HCT116 (cell line): ENCODE measurements at regions not wholly inside any gene's neighbourhood (a gene's known extent, or its start where the extent isn't known, plus 50 kb on each side); places are given as distances from the start of the nearest gene placed in this dataset.

ENCODE experiments used
- ATAC-seq: fragments of 200-7000 bp; cut with Tn5 transposase; 2 replicates; pipeline ENCODE4 v1.9.1; 2020; ENCODE audit warnings: mild to moderate bottlenecking, moderate library complexity
- BruUV-seq: library from RNA; stranded (reverse); fragments of 400-500 nt; replicated peaks from 2 replicates; lab custom pipeline; 2021; lab: Mats Ljungman, UMichigan
- CTCF ChIA-PET: fragments of 300-600 bp; sonication (Branson Sonifier 250); formaldehyde crosslinking; loops from one replicate; lab custom pipeline; 2021; ENCODE audit warnings: antibody characterized with exemption; lab: Charles Lee
- POLR2A ChIA-PET: fragments of 300-600, 350-600 bp; sonication (Branson Sonifier 250); formaldehyde crosslinking; loops from one replicate; lab custom pipeline; 2021; ENCODE audit warnings: antibody characterized with exemption; lab: Charles Lee
- RAD21 ChIA-PET, 2 experiments: fragments of 300-600 bp; sonication (Branson Sonifier 250); formaldehyde crosslinking; loops; one replicate each; lab custom pipeline; 2023; ENCODE audit warnings: low total read pairs in 2 of 2; ENCODE audit not compliant: uncharacterized antibody in 2 of 2, unreplicated experiment in 2 of 2, low non-redundant PET in 1 of 2; lab: Charles Lee
- DNase-seq: peaks from one replicate; pipeline ENCODE4 v3.0.0-alpha.2; 2010; ENCODE audit warnings: low read depth, low spot score
- H2AFZ ChIP-seq: fragments of 200-600 bp; shearing (Covaris generic), sonication (generic); 2 replicates; pipeline ENCODE4 v1.6.1; 2017; ENCODE audit warnings: low read depth, mixed run types, mixed read lengths, antibody characterized with exemption, low read length; ENCODE audit not compliant: poor library complexity, severe bottlenecking
- H3K27ac ChIP-seq: 2 replicates; pipeline ENCODE4 v1.5.1; 2012; ENCODE audit warnings: low read depth, low read length
- H3K27me3 ChIP-seq: fragments of 200-600 bp; sonication (generic); 2 replicates; pipeline ENCODE4 v1.6.1; 2016; ENCODE audit warnings: mixed run types, low read length, mixed read lengths; ENCODE audit not compliant: insufficient read depth
- H3K36me3 ChIP-seq, 2 experiments: fragments of 200-500 bp in 1 of 2; fragments of 200-600 bp in 1 of 2; sonication (Bioruptor generic) in 1 of 2; sonication (generic) in 1 of 2; 2 replicates each; pipeline versions ENCODE4 v1.5.1 to v1.6.1; 2014 to 2016; ENCODE audit warnings: low read length in 2 of 2, inconsistent platforms in 1 of 2, mixed read lengths in 1 of 2, mixed run types in 1 of 2; ENCODE audit not compliant: insufficient read depth in 2 of 2, control insufficient read depth in 1 of 2
- H3K4me1 ChIP-seq, 2 experiments: fragments of 200-600 bp in 1 of 2; sonication (generic) in 1 of 2; 2 replicates each; pipeline versions ENCODE4 v1.5.1 to v1.6.1; 2012 to 2017; ENCODE audit warnings: low read length in 2 of 2, inconsistent platforms in 1 of 2, mild to moderate bottlenecking in 1 of 2, mixed read lengths in 1 of 2, mixed run types in 1 of 2, moderate library complexity in 1 of 2; ENCODE audit not compliant: insufficient read depth in 2 of 2, control insufficient read depth in 1 of 2
- H3K4me2 ChIP-seq: fragments of 200-600 bp; sonication (generic); 2 replicates; pipeline ENCODE4 v1.6.1; 2017; ENCODE audit warnings: mixed run types, low read length, mixed read lengths
- H3K4me3 ChIP-seq, 2 experiments: fragments of 200-600 bp in 1 of 2; sonication (generic) in 1 of 2; replicated peaks in 1 of 2; 2 replicates each; pipeline ENCODE4 v1.5.1; 2011 to 2016; ENCODE audit warnings: low read length in 2 of 2, control low read depth in 1 of 2, low read depth in 1 of 2, mild to moderate bottlenecking in 1 of 2, mixed read lengths in 1 of 2, mixed run types in 1 of 2
- H3K79me2 ChIP-seq: fragments of 200-600 bp; sonication (generic); 2 replicates; pipeline ENCODE4 v1.6.1; 2017; ENCODE audit warnings: mild to moderate bottlenecking, mixed run types, low read length, moderate library complexity, mixed read lengths; ENCODE audit not compliant: insufficient read depth
- H3K9ac ChIP-seq: fragments of 200-600 bp; sonication (generic); 2 replicates; pipeline ENCODE4 v1.6.1; 2016; ENCODE audit warnings: low read length, mixed read lengths
- H3K9me2 ChIP-seq: fragments of 200-600 bp; sonication (generic), shearing (Covaris generic); 2 replicates; pipeline ENCODE4 v1.6.1; 2017; ENCODE audit warnings: mixed run types, mild to moderate bottlenecking, moderate library complexity; ENCODE audit not compliant: insufficient read depth
- H3K9me3 ChIP-seq, 2 experiments: fragments of 200-500 bp in 1 of 2; fragments of 200-600 bp in 1 of 2; sonication (Bioruptor generic) in 1 of 2; sonication (generic) in 1 of 2; 2 replicates each; pipeline ENCODE4 v1.6.1; 2014 to 2017; ENCODE audit warnings: low read length in 2 of 2, mixed read lengths in 2 of 2, inconsistent platforms in 1 of 2, low read depth in 1 of 2, mild to moderate bottlenecking in 1 of 2, mixed run types in 1 of 2, moderate library complexity in 1 of 2; ENCODE audit not compliant: control insufficient read depth in 1 of 2, insufficient read depth in 1 of 2
- H4K20me1 ChIP-seq: fragments of 200-600 bp; sonication (generic), shearing (Covaris generic); 2 replicates; pipeline ENCODE4 v1.6.1; 2017; ENCODE audit warnings: mixed run types, mild to moderate bottlenecking, moderate library complexity; ENCODE audit not compliant: insufficient read depth
- CEBPB ChIP-seq: IDR thresholded peaks from 2 replicates; pipeline ENCODE4 v1.6.1; 2012; ENCODE audit warnings: low read depth
- MAX ChIP-seq: IDR thresholded peaks from 2 replicates; pipeline ENCODE4 v1.6.1; 2012
- intact Hi-C: fragments of 100-400 bp; cut with micrococcal nuclease; formaldehyde crosslinking; loops from 2 replicates; pipeline ENCODE4 v1.10.0; 2022
- TF ChIP-seq, protein P1 (sequence below): IDR thresholded peaks from 2 replicates; pipeline ENCODE4 v1.6.1; 2012; ENCODE audit warnings: low read depth

DNA sequence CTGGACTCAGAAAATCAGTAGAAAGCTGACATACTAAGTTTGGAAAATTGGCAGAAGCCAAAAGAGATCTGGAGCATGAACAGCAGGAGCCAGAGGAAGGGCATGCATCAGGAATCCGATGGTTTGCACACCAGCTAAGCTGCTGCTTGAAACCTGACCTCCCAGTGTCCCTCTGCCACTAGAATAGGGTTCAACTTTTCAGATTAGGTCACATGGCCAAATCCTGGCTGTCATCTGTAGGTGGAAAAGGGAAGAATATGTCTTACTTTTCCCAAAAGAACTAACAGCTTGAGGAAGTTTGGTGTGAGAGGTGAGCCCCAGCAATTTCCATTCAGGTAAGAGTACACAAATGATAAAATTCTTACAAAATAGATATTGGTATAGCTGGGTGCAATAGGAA, 732.6 kb downstream of the RERGL start:
- POLR2A ChIA-PET, result no interaction called here

More for the DNA sequence above, 732.6 kb downstream of the RERGL start:
- H3K9me3 ChIP-seq, result no peaks in the 10 kb centered on the region
- no peaks in the 10 kb centered on the region for H3K4me1 ChIP-seq
- no peaks in the 10 kb centered on the region; the same call in 1 of the 2 replicates for H4K20me1 ChIP-seq
- H3K4me3 ChIP-seq, result no peak overlapping the region
- no peak overlapping the region for H3K27ac ChIP-seq
- H2AFZ ChIP-seq, result no peak overlapping the region
- H3K36me3 ChIP-seq, result no peaks in the 10 kb centered on the region
- no peaks in the 10 kb centered on the region for H3K27me3 ChIP-seq
- BruUV-seq, result no TSS peak
- no peaks in the 10 kb centered on the region for H3K9me2 ChIP-seq
- ATAC-seq (no peak), DNase-seq (no peak)
- ChIA-PET RAD21 (interaction anchor here in 1 of 2 experiments (0.6 kb wide), 1 partner anchor 516 kb away, joined by 6 read pairs; no protein-coding TSS in a partner anchor), CTCF (no interaction called here)
- TF ChIP-seq, protein P1, sequence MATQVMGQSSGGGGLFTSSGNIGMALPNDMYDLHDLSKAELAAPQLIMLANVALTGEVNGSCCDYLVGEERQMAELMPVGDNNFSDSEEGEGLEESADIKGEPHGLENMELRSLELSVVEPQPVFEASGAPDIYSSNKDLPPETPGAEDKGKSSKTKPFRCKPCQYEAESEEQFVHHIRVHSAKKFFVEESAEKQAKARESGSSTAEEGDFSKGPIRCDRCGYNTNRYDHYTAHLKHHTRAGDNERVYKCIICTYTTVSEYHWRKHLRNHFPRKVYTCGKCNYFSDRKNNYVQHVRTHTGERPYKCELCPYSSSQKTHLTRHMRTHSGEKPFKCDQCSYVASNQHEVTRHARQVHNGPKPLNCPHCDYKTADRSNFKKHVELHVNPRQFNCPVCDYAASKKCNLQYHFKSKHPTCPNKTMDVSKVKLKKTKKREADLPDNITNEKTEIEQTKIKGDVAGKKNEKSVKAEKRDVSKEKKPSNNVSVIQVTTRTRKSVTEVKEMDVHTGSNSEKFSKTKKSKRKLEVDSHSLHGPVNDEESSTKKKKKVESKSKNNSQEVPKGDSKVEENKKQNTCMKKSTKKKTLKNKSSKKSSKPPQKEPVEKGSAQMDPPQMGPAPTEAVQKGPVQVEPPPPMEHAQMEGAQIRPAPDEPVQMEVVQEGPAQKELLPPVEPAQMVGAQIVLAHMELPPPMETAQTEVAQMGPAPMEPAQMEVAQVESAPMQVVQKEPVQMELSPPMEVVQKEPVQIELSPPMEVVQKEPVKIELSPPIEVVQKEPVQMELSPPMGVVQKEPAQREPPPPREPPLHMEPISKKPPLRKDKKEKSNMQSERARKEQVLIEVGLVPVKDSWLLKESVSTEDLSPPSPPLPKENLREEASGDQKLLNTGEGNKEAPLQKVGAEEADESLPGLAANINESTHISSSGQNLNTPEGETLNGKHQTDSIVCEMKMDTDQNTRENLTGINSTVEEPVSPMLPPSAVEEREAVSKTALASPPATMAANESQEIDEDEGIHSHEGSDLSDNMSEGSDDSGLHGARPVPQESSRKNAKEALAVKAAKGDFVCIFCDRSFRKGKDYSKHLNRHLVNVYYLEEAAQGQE, result no peak
- no peak for TF ChIP-seq CEBPB
- no peak for TF ChIP-seq MAX
- no peak overlapping the region for H3K9ac ChIP-seq
- H3K79me2 ChIP-seq, result no peaks in the 10 kb centered on the region
- no peak overlapping the region for H3K4me2 ChIP-seq
- intact Hi-C loops, result no loop called here
